MM.1S (cell line): ENCODE measurements at regions not wholly inside any gene's neighbourhood (a gene's known extent, or its start where the extent isn't known, plus 50 kb on each side); places are given as distances from the start of the nearest gene placed in this dataset.

ENCODE experiments used
- DNase-seq: peaks from one replicate; pipeline ENCODE4 v3.0.0-alpha.2; 2015
- H2AFZ ChIP-seq: fragments of 300-600 bp; sonication (generic); 2 replicates; pipeline ENCODE4 v1.6.0; 2016; ENCODE audit warnings: antibody characterized with exemption, low read length
- H3F3A ChIP-seq: fragments of 300-600 bp; sonication (generic); 2 replicates; pipeline ENCODE4 v1.6.1; 2016; ENCODE audit warnings: mild to moderate bottlenecking, antibody characterized with exemption, low read length, moderate library complexity, mixed read lengths; ENCODE audit not compliant: insufficient read depth
- H3K27ac ChIP-seq: fragments of 300-600 bp; sonication (generic); 2 replicates; pipeline ENCODE4 v1.5.1; 2016; ENCODE audit warnings: mild to moderate bottlenecking, low read length
- H3K27me3 ChIP-seq: fragments of 300-600 bp; sonication (generic); replicated peaks from 2 replicates; pipeline ENCODE4 v1.6.0; 2016; ENCODE audit warnings: low read length; ENCODE audit not compliant: insufficient read depth
- H3K36me3 ChIP-seq: fragments of 300-600 bp; sonication (generic); replicated peaks from 2 replicates; pipeline ENCODE4 v1.6.1; 2016; ENCODE audit warnings: mild to moderate bottlenecking, low read length, mixed read lengths; ENCODE audit not compliant: insufficient read depth
- H3K4me1 ChIP-seq: fragments of 300-600 bp; sonication (generic); 2 replicates; pipeline ENCODE4 v1.6.1; 2016; ENCODE audit warnings: low read length, mixed read lengths
- H3K4me2 ChIP-seq: fragments of 300-600 bp; sonication (generic); 2 replicates; pipeline ENCODE4 v1.6.0; 2016; ENCODE audit warnings: low read depth, low read length
- H3K4me3 ChIP-seq: fragments of 300-600 bp; sonication (generic); 2 replicates; pipeline ENCODE4 v1.5.1; 2016; ENCODE audit warnings: low read length, mixed read lengths
- H3K79me2 ChIP-seq: fragments of 300-600 bp; sonication (generic); 2 replicates; pipeline ENCODE4 v1.6.1; 2016; ENCODE audit warnings: mixed run types, low read length, mixed read lengths
- H3K9ac ChIP-seq: fragments of 300-600 bp; sonication (generic); 2 replicates; pipeline ENCODE4 v1.6.1; 2016; ENCODE audit warnings: low read length, mixed read lengths
- H3K9me2 ChIP-seq: fragments of 300-600 bp; sonication (generic); replicated peaks from 2 replicates; pipeline ENCODE4 v1.6.1; 2016; ENCODE audit warnings: mild to moderate bottlenecking, low read length, mixed read lengths; ENCODE audit not compliant: insufficient read depth
- H3K9me3 ChIP-seq: fragments of 300-600 bp; sonication (generic); replicated peaks from 2 replicates; pipeline ENCODE4 v1.6.1; 2016; ENCODE audit warnings: mild to moderate bottlenecking, low read length, mixed read lengths; ENCODE audit not compliant: insufficient read depth
- H4K20me1 ChIP-seq: fragments of 300-600 bp; sonication (generic); 2 replicates; pipeline ENCODE4 v1.6.1; 2016; ENCODE audit warnings: mild to moderate bottlenecking, low read length, moderate library complexity, mixed read lengths; ENCODE audit not compliant: insufficient read depth
- EZH2 ChIP-seq: fragments of 300-600 bp; sonication (generic); optimal IDR thresholded peaks from 2 replicates; pipeline ENCODE3; 2017; ENCODE audit warnings: low read depth, mild to moderate bottlenecking, antibody characterized with exemption, low read length, mixed read lengths
- EZH2phosphoT487 ChIP-seq: fragments of 300-600 bp; sonication (generic); IDR thresholded peaks from 2 replicates; pipeline ENCODE4 v1.6.1; 2018; ENCODE audit warnings: antibody characterized with exemption, low read length
- TF ChIP-seq, protein P1 (sequence below): fragments of 300-600 bp; sonication (generic); IDR thresholded peaks from 2 replicates; pipeline ENCODE4 v1.5.1; 2016; ENCODE audit warnings: antibody characterized with exemption, low read length, mixed read lengths

DNA sequence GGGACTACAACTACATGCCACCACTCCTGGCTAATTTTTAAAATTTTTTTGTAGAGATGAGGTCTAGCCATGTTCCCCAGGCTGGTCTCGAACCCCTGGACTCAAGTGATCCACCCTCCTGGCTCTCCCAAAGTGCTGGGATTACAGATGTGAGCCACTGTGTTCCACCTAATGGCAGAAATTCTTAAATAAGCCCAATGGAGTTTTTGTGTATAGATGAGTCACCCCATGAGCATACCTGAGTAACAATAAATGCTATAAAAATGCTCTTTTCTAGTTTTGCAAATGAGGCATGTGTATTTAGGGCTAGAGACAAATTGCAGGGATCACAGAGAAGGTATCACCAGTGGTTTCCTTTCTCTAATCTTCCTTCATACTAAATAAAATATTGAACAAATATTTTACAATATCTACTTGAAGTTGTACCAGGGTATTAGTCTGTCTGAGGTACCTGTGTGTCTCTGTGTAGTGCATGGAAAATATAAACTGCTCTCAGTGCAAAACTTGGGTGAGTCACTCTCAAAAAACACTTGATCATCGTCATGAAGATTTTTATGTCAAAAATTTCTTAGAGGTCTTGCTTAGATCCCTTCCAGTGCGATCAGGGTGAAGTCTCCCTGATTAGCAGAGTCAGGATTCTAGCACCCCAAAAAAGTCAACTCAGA, 337.1 kb upstream of the MMADHC start:
- Histone ChIP-seq H3K4me2 (no peak overlapping the region), H3K9ac (no peak overlapping the region), H3K27ac (no peak overlapping the region), H3K79me2 (no peaks in the 10 kb centered on the region), H4K20me1 (no peaks in the 10 kb centered on the region), H3K27me3 (no peaks in the 10 kb centered on the region), H3K9me3 (no peaks in the 10 kb centered on the region), H3K4me3 (no peak overlapping the region), H3K36me3 (no peaks in the 10 kb centered on the region), H3K4me1 (no peaks in the 10 kb centered on the region), H2AFZ (no peak overlapping the region), H3K9me2 (no peaks in the 10 kb centered on the region), H3F3A (no peaks in the 10 kb centered on the region)
- no peak for DNase-seq
- TF ChIP-seq, protein P1, sequence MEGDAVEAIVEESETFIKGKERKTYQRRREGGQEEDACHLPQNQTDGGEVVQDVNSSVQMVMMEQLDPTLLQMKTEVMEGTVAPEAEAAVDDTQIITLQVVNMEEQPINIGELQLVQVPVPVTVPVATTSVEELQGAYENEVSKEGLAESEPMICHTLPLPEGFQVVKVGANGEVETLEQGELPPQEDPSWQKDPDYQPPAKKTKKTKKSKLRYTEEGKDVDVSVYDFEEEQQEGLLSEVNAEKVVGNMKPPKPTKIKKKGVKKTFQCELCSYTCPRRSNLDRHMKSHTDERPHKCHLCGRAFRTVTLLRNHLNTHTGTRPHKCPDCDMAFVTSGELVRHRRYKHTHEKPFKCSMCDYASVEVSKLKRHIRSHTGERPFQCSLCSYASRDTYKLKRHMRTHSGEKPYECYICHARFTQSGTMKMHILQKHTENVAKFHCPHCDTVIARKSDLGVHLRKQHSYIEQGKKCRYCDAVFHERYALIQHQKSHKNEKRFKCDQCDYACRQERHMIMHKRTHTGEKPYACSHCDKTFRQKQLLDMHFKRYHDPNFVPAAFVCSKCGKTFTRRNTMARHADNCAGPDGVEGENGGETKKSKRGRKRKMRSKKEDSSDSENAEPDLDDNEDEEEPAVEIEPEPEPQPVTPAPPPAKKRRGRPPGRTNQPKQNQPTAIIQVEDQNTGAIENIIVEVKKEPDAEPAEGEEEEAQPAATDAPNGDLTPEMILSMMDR: no peak

DNA sequence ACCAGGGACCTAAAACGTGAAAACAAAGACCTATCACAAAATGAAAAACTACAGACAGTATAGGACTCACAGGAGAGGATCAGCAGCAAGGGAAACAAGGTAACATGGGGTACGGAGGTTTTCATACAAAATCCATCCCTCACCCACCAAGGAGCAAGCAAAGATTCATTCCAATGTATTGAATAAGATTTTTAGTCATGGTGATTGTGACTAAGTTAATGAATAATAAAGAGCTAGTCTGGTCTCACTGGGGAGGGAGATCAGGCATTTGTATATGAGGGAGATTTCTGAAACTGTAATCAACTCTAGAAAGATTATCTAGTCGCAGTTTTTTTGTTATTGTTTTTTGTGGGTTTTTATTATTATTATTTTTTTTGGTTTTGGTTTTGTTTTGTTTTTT, 336.5 kb upstream of the MMADHC start:
- H3K4me2 ChIP-seq: no peak overlapping the region
- no peaks in the 10 kb centered on the region for H3K4me1 ChIP-seq
- no peak for DNase-seq
- H3K27ac ChIP-seq: no peak overlapping the region
- no peaks in the 10 kb centered on the region for H4K20me1 ChIP-seq
- no peak overlapping the region for H2AFZ ChIP-seq
- H3K9ac ChIP-seq: no peak overlapping the region
- no peaks in the 10 kb centered on the region for H3F3A ChIP-seq
- H3K36me3 ChIP-seq: no peaks in the 10 kb centered on the region
- no peaks in the 10 kb centered on the region for H3K79me2 ChIP-seq
- no peaks in the 10 kb centered on the region for H3K9me3 ChIP-seq
- H3K4me3 ChIP-seq: no peak overlapping the region
- no peaks in the 10 kb centered on the region for H3K9me2 ChIP-seq
- TF ChIP-seq, protein P1: no peak
- TF ChIP-seq EZH2: no peak
- no peak for TF ChIP-seq EZH2phosphoT487
- no peaks in the 10 kb centered on the region for H3K27me3 ChIP-seq

DNA sequence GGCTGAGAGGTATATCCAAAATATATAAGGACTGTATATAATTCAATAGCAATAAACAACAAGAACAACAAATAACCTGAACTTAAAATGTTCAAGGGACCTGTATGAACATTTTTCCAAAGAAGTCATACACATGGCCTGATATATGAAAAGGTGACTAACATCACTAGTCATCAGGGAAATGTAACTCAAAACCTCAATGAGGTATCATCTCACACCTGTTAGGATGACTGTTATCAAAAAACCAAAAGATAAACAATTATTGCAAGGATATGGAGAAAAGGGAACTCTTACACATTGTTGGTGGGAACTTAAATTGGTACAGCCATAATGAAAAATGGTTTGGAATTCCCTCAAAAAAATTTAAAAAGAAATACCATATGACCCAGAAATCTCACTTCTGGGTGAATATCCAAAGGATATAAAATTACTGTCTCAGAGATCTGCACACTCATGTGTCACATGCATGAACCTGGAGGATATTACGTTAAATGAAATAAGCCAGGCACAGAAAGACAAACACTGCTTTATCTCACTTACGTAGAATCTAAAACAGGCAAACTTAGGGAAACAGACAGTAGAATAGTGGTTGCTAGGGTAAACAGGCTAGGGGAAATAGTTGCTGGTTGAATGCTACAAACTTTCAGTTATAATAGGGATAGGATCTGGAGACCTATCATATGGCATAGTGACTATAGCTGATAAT, 334.5 kb upstream of the MMADHC start:
- H3K9me2 ChIP-seq: no peaks in the 10 kb centered on the region
- H3K9me3 ChIP-seq: no peaks in the 10 kb centered on the region
- no peak overlapping the region for H3K4me2 ChIP-seq
- H3K27me3 ChIP-seq: no peaks in the 10 kb centered on the region
- H4K20me1 ChIP-seq: no peaks in the 10 kb centered on the region
- H3K79me2 ChIP-seq: no peaks in the 10 kb centered on the region
- H3K27ac ChIP-seq: no peak overlapping the region
- no peaks in the 10 kb centered on the region for H3K4me1 ChIP-seq
- no peaks in the 10 kb centered on the region for H3F3A ChIP-seq
- DNase-seq: no peak
- no peaks in the 10 kb centered on the region for H3K36me3 ChIP-seq
- no peak overlapping the region for H3K4me3 ChIP-seq
- H3K9ac ChIP-seq: no peak overlapping the region
- no peak for TF ChIP-seq EZH2
- TF ChIP-seq EZH2phosphoT487: no peak
- TF ChIP-seq, protein P1: no peak
- H2AFZ ChIP-seq: no peak overlapping the region
